Activated T-cell treated with anti-CD3 and anti-CD28 coated beads, Interleukin-2, amount 50 U/mL, for 4 hours (primary cell): ENCODE measurements at regions not wholly inside any gene's neighbourhood (a gene's known extent, or its start where the extent isn't known, plus 50 kb on each side); places are given as distances from the start of the nearest gene placed in this dataset.

Experiments
- ATAC-seq, 2 donors: fragments of 200-7000 bp; cut with Tn5 transposase; one replicate each; pipeline ENCODE4 v1.10.0; 2021
- DNase-seq: peaks from one replicate; pipeline ENCODE4 v3.0.0-alpha.2; 2020
- H3K27me3 Mint-ChIP-seq: one replicate; pipeline ENCODE4 v1.8.0; 2021; ENCODE audit warnings: low read depth, mixed read lengths
- H3K36me3 Mint-ChIP-seq: one replicate; pipeline ENCODE4 v1.8.0; 2022; ENCODE audit warnings: mixed read lengths; ENCODE audit not compliant: insufficient read depth
- H3K4me1 Mint-ChIP-seq: one replicate; pipeline ENCODE4 v1.8.0; 2021; ENCODE audit warnings: low read depth, mixed read lengths
- H3K4me3 Mint-ChIP-seq: one replicate; pipeline ENCODE4 v1.8.0; 2021; ENCODE audit warnings: mild to moderate bottlenecking, moderate library complexity, mixed read lengths
- H3K9me3 Mint-ChIP-seq: one replicate; pipeline ENCODE4 v1.8.0; 2021; ENCODE audit warnings: mixed read lengths

GRCh38 chr9:563200-563599 is 278.3 kb upstream of the DMRT1 start:
- DNase-seq (no peak), ATAC-seq (no peak)
- H3K9me3 Mint-ChIP-seq, result peaks cover 4% of the 10 kb centered on the region
- H3K4me1 Mint-ChIP-seq, result peaks cover 31% of the 10 kb centered on the region
- H3K4me3 Mint-ChIP-seq, result no peak overlapping the region
- peaks cover 13% of the 10 kb centered on the region for H3K36me3 Mint-ChIP-seq
- peaks cover 2% of the 10 kb centered on the region for H3K27me3 Mint-ChIP-seq

GRCh38 chr9:565528-565927 is 276.0 kb upstream of the DMRT1 start:
- peaks cover 4% of the 10 kb centered on the region for H3K9me3 Mint-ChIP-seq
- H3K36me3 Mint-ChIP-seq, result peaks cover 13% of the 10 kb centered on the region
- DNase-seq, result no peak
- ATAC-seq, result no peak
- H3K4me1 Mint-ChIP-seq, result peaks cover 21% of the 10 kb centered on the region
- H3K27me3 Mint-ChIP-seq, result peaks cover 2% of the 10 kb centered on the region
- H3K4me3 Mint-ChIP-seq, result no peak overlapping the region

GRCh38 chr9:567128-567746 is 274.3 kb upstream of the DMRT1 start:
- H3K36me3 Mint-ChIP-seq, result peaks cover 13% of the 10 kb centered on the region
- no peak overlapping the region for H3K4me3 Mint-ChIP-seq
- H3K27me3 Mint-ChIP-seq, result peaks cover 2% of the 10 kb centered on the region
- peaks cover 20% of the 10 kb centered on the region for H3K4me1 Mint-ChIP-seq
- ATAC-seq (no peak), DNase-seq (no peak)
- peaks cover 4% of the 10 kb centered on the region for H3K9me3 Mint-ChIP-seq

GRCh38 chr9:567747-568305 is 273.7 kb upstream of the DMRT1 start:
- Mint-ChIP-seq H3K4me1 (peaks cover 21% of the 10 kb centered on the region), H3K27me3 (peaks cover 2% of the 10 kb centered on the region), H3K4me3 (no peak overlapping the region), H3K9me3 (peaks cover 4% of the 10 kb centered on the region), H3K36me3 (peaks cover 13% of the 10 kb centered on the region)
- ATAC-seq (no peak), DNase-seq (no peak)

- Mint-ChIP-seq H3K36me3 (peaks cover 13% of the 10 kb centered on the region), H3K9me3 (peaks cover 4% of the 10 kb centered on the region), H3K4me3 (no peak overlapping the region), H3K27me3 (peaks cover 6% of the 10 kb centered on the region), H3K4me1 (peaks cover 22% of the 10 kb centered on the region)
- no peak for DNase-seq
- no peak for ATAC-seq
Measured at GRCh38 chr9:569296-569695, 272.2 kb upstream of the DMRT1 start.

- no peak overlapping the region for H3K4me3 Mint-ChIP-seq
- peaks cover 9% of the 10 kb centered on the region for H3K36me3 Mint-ChIP-seq
- peaks cover 22% of the 10 kb centered on the region for H3K4me1 Mint-ChIP-seq
- DNase-seq (no peak), ATAC-seq (no peak)
- H3K27me3 Mint-ChIP-seq, result peaks cover 6% of the 10 kb centered on the region
- peaks cover 4% of the 10 kb centered on the region for H3K9me3 Mint-ChIP-seq
Measured at GRCh38 chr9:570187-570586, 271.3 kb upstream of the DMRT1 start.

GRCh38 chr9:571066-571465 is 270.4 kb upstream of the DMRT1 start:
- ATAC-seq, result no peak
- peaks cover 4% of the 10 kb centered on the region for H3K27me3 Mint-ChIP-seq

GRCh38 chr9:571741-572140 is 269.8 kb upstream of the DMRT1 start:
- peaks cover 4% of the 10 kb centered on the region for H3K27me3 Mint-ChIP-seq
- DNase-seq (no peak), ATAC-seq (no peak)
- peaks cover 22% of the 10 kb centered on the region for H3K4me1 Mint-ChIP-seq
- H3K4me3 Mint-ChIP-seq, result no peak overlapping the region
- H3K36me3 Mint-ChIP-seq, result peaks cover 6% of the 10 kb centered on the region
- H3K9me3 Mint-ChIP-seq, result no peaks in the 10 kb centered on the region

More at GRCh38 chr9:571066-571465, 270.4 kb upstream of the DMRT1 start:
- Mint-ChIP-seq H3K4me3 (no peak overlapping the region), H3K9me3 (peaks cover 1% of the 10 kb centered on the region), H3K36me3 (peaks cover 3% of the 10 kb centered on the region), H3K4me1 (peaks cover 22% of the 10 kb centered on the region)
- no peak for DNase-seq

GRCh38 chr9:573691-574410 is 267.6 kb upstream of the DMRT1 start:
- H3K4me3 Mint-ChIP-seq, result no peak overlapping the region
- peaks cover 7% of the 10 kb centered on the region for H3K4me1 Mint-ChIP-seq
- no peak for DNase-seq
- H3K27me3 Mint-ChIP-seq, result peaks cover 4% of the 10 kb centered on the region
- no peak for ATAC-seq
- no peaks in the 10 kb centered on the region for H3K9me3 Mint-ChIP-seq
- H3K36me3 Mint-ChIP-seq, result peaks cover 8% of the 10 kb centered on the region

GRCh38 chr9:575139-575538 is 266.4 kb upstream of the DMRT1 start:
- H3K27me3 Mint-ChIP-seq, result peaks cover 9% of the 10 kb centered on the region

GRCh38 chr9:580652-581342 is 260.7 kb upstream of the DMRT1 start:
- Mint-ChIP-seq H3K4me1 (no peaks in the 10 kb centered on the region), H3K9me3 (no peaks in the 10 kb centered on the region), H3K27me3 (peaks cover 5% of the 10 kb centered on the region), H3K4me3 (no peak overlapping the region), H3K36me3 (peaks cover 12% of the 10 kb centered on the region)
- no peak for DNase-seq
- ATAC-seq, result no peak

More at GRCh38 chr9:575139-575538, 266.4 kb upstream of the DMRT1 start:
- Mint-ChIP-seq H3K4me3 (no peak overlapping the region), H3K36me3 (peaks cover 12% of the 10 kb centered on the region), H3K9me3 (no peaks in the 10 kb centered on the region), H3K4me1 (peaks cover 4% of the 10 kb centered on the region)
- no peak for DNase-seq
- no peak for ATAC-seq

- H3K27me3 Mint-ChIP-seq, result peaks cover 5% of the 10 kb centered on the region
- H3K4me1 Mint-ChIP-seq, result no peaks in the 10 kb centered on the region
- no peak overlapping the region for H3K4me3 Mint-ChIP-seq
- DNase-seq, result no peak
- ATAC-seq, result no peak
- H3K9me3 Mint-ChIP-seq, result no peaks in the 10 kb centered on the region
- H3K36me3 Mint-ChIP-seq, result peaks cover 7% of the 10 kb centered on the region
Measured at GRCh38 chr9:581673-582497, 259.6 kb upstream of the DMRT1 start.

GRCh38 chr9:582775-583174 is 258.7 kb upstream of the DMRT1 start:
- no peak for ATAC-seq
- no peaks in the 10 kb centered on the region for H3K4me1 Mint-ChIP-seq
- H3K9me3 Mint-ChIP-seq, result no peaks in the 10 kb centered on the region
- DNase-seq, result no peak
- H3K36me3 Mint-ChIP-seq, result peaks cover 4% of the 10 kb centered on the region
- no peak overlapping the region for H3K4me3 Mint-ChIP-seq
- H3K27me3 Mint-ChIP-seq, result peaks cover 5% of the 10 kb centered on the region

- no peak for ATAC-seq
- no peak for DNase-seq
- Mint-ChIP-seq H3K9me3 (no peaks in the 10 kb centered on the region), H3K27me3 (no peaks in the 10 kb centered on the region), H3K4me1 (peaks cover 8% of the 10 kb centered on the region), H3K4me3 (no peak overlapping the region), H3K36me3 (no peaks in the 10 kb centered on the region)
Measured at GRCh38 chr9:587527-587926, 254.0 kb upstream of the DMRT1 start.
